Spleen (tissue), 11 donors: ENCODE measurements at regions not wholly inside any gene's neighbourhood (a gene's known extent, or its start where the extent isn't known, plus 50 kb on each side); places are given as distances from the start of the nearest gene placed in this dataset.
A peak's percentile ranks its signal among the peaks of the same experiment; 100 is the strongest.

ENCODE experiments used
- DNase-seq: peaks from one replicate; pipeline ENCODE4 v3.0.0-alpha.2; 2020
- H3K27ac ChIP-seq, 8 donors: fragments of 200-600 bp; sonication (generic) in 7 of 8; 1 replicate in 4 of 8; 2 replicates in 4 of 8; pipeline versions ENCODE4 v1.5.0 to v1.8.0; 2016 to 2021; ENCODE audit warnings: inconsistent platforms in 4 of 8, mild to moderate bottlenecking in 4 of 8, moderate library complexity in 1 of 8
- H3K27me3 ChIP-seq, 7 donors: fragments of 200-600 bp; sonication (generic) in 6 of 7; replicated peaks in 1 of 7; 1 replicate in 4 of 7; 2 replicates in 3 of 7; pipeline versions ENCODE4 v1.5.0 to v1.8.0; 2016 to 2021; ENCODE audit warnings: inconsistent platforms in 3 of 7, mild to moderate bottlenecking in 1 of 7
- H3K36me3 ChIP-seq, 6 donors: fragments of 200-600 bp; sonication (generic) in 5 of 6; 1 replicate in 4 of 6; 2 replicates in 2 of 6; pipeline versions ENCODE4 v1.5.0 to v1.8.0; 2016 to 2021; ENCODE audit warnings: inconsistent platforms in 2 of 6
- H3K4me1 ChIP-seq, 6 donors: fragments of 200-600 bp; sonication (generic) in 5 of 6; 1 replicate in 3 of 6; 2 replicates in 3 of 6; pipeline versions ENCODE4 v1.5.0 to v1.8.0; 2016 to 2021; ENCODE audit warnings: inconsistent platforms in 3 of 6
- H3K4me3 ChIP-seq, 8 donors: fragments of 200-600 bp; sonication (generic) in 7 of 8; 1 replicate in 4 of 8; 2 replicates in 4 of 8; pipeline versions ENCODE4 v1.5.0 to v1.8.0; 2016 to 2021; ENCODE audit warnings: inconsistent platforms in 4 of 8, mild to moderate bottlenecking in 4 of 8, moderate library complexity in 2 of 8
- H3K9me3 ChIP-seq, 8 donors: fragments of 200-600 bp; sonication (generic) in 7 of 8; 1 replicate in 4 of 8; 2 replicates in 4 of 8; pipeline versions ENCODE4 v1.5.0 to v1.8.0; 2016 to 2021; ENCODE audit warnings: inconsistent platforms in 4 of 8
- POLR2A ChIP-seq, 3 donors: fragments of 450-650 bp; IDR thresholded peaks; one replicate each; pipeline ENCODE4 v1.5.1; 2017; ENCODE audit warnings: antibody characterized with exemption in 3 of 3, mild to moderate bottlenecking in 1 of 3
- POLR2AphosphoS5 ChIP-seq, 3 donors: sonication (generic); formaldehyde crosslinking; IDR thresholded peaks; one replicate each; pipeline ENCODE4 v1.5.1; 2017; ENCODE audit warnings: antibody characterized with exemption in 3 of 3
- WGBS, 5 donors: extraction: QIAGEN DNeasy Blood & Tissue Kit in 3 of 5; methylation state at CpG; one replicate each; pipeline versions ENCODE4 v1.1.5 to v1.1.7; 2013 to 2018; 5-methylcytosine and 5-hydroxymethylcytosine counted together
- intact Hi-C: fragments of 100-400 bp; cut with DNase I; formaldehyde crosslinking; loops from one replicate; pipeline ENCODE4 v1.15.0; 2023; ENCODE audit warnings: low total_unique reads
- TF ChIP-seq, protein P1 (sequence below), 11 experiments: fragments of 200-600 bp in 7 of 11; fragments of 450-650 bp in 4 of 11; sonication (generic) in 4 of 11; IDR thresholded peaks in 8 of 11; conservative IDR thresholded peaks in 3 of 11; 1 replicate in 7 of 11; 2 replicates in 4 of 11; pipeline versions ENCODE4 v1.4.0 to v1.8.0; 2016 to 2021; ENCODE audit warnings: antibody characterized with exemption in 11 of 11, inconsistent platforms in 4 of 11, mild to moderate bottlenecking in 1 of 11
- donor health status: healthy with polysubstance abuse.
- donor health status: DM: no; HTN: no; CAD: no; lungs with moderate emphysema.
- donor health status: DM: no; HTN: no; CAD: no.
- donor health status: Bipolar disorder and iron deficiency.
- donor health status: healthy.
- donor health status: DM: no; HTN: no; CAD: no.
- donor health status: DM: yes; HTN: yes; CAD: no.

DNA sequence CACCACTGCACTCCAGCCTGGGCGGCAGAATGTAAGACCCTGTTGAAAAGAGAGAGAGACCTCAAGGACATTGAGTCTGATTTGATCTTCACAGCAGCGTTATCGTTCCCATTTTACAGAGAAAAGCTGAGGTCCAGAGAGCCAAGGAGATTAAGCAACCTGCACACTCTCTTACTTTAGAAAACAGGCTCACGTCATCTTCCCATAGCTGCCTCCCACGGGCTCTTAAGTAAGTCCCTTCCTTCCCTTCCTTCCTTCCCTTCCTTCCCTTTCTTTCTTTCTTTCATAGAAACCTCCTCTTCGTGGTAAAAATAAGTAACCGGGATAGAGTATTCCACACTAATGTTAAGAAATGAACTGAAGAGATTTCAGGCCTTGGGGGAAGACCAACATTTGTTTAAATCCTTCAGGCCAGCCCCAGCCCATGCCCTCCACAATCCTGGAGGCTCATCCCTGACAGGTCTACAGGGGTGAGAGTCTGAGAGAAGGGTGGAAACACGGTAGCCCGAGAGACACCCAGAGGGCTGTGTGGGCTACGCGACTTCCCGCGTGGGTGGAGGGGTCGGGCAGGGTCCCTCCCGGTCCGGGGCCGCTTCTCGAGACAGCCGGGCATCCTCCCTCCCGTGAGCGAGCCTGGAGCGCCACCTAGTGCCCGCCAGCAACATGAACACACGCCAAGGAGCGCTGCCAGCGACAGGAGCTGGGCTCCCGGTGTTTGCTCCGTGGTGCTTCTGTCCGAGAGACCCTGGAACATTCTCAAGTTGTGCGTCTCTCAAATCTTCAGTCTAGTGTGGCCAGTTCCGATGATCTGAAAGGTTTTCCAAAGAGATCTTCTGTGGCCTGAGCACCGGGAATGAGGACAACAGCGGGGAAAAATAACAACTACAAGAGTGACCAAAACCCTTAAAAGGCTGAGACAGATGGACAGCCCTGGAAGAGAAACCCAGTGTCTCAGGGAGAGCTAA lies 160.3 kb downstream of the INO80D start:
- peaks cover 0 to 30% (median 17%) of the 10 kb centered on the region in 6 donors for H3K4me1 ChIP-seq
- peaks cover 0 to 49% (median 5%) of the 10 kb centered on the region in 7 donors for H3K27me3 ChIP-seq
- intact Hi-C loops: loop anchor here (10.0 kb wide), 1 partner anchor 151 kb away; no protein-coding TSS in a partner anchor
- peak; percentile 94 for DNase-seq
- peak in 2 of 3 donors; percentile 26 to 52 for TF ChIP-seq POLR2AphosphoS5 (IDR thresholded peaks at IDR 0.05)
- TF ChIP-seq, protein P1, sequence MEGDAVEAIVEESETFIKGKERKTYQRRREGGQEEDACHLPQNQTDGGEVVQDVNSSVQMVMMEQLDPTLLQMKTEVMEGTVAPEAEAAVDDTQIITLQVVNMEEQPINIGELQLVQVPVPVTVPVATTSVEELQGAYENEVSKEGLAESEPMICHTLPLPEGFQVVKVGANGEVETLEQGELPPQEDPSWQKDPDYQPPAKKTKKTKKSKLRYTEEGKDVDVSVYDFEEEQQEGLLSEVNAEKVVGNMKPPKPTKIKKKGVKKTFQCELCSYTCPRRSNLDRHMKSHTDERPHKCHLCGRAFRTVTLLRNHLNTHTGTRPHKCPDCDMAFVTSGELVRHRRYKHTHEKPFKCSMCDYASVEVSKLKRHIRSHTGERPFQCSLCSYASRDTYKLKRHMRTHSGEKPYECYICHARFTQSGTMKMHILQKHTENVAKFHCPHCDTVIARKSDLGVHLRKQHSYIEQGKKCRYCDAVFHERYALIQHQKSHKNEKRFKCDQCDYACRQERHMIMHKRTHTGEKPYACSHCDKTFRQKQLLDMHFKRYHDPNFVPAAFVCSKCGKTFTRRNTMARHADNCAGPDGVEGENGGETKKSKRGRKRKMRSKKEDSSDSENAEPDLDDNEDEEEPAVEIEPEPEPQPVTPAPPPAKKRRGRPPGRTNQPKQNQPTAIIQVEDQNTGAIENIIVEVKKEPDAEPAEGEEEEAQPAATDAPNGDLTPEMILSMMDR (IDR thresholded peaks at IDR 0.05 in 8 of 11, conservative IDR thresholded peaks at IDR 0.05 in 3 of 11): peak; percentile 46 to 93 (median 87)
- no peak for TF ChIP-seq POLR2A (IDR thresholded peaks at IDR 0.05)
- no peaks in the 10 kb centered on the region for H3K36me3 ChIP-seq
- no peaks in the 10 kb centered on the region for H3K9me3 ChIP-seq
- 9 to 11% (median 9%) methylated on average over 31 to 33 of the region's 33 CpGs for WGBS, 5 donors
- H3K4me3 ChIP-seq: peak overlapping the region in 4 of 8 donors; percentile 9 to 52 (median 18)
- H3K27ac ChIP-seq: peak overlapping the region in 1 of 8 donors; percentile 17

DNA sequence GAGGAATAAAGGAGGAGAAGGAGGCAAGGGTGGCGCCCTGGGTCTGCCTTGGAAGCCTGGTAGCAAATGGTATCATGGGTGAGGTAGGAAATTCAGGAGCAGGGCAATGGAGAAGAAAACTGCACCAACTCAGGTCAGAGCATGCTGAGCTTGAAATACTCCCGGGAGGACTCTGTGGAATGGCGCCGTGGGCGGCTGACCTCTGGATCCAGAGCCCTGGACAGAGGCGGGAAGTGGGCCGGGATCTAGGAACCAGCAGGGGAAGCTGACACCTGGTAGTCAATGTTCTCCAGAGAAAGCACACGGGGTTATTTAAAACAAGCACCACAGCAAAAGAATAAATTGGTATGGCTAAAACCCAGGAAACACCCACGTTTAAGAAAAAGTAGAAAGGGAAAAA lies 161.3 kb downstream of the INO80D start:
- peaks cover 0 to 49% (median 5%) of the 10 kb centered on the region in 7 donors for H3K27me3 ChIP-seq
- DNase-seq: no peak
- no peak for TF ChIP-seq POLR2AphosphoS5 (IDR thresholded peaks at IDR 0.05)
- no peak for TF ChIP-seq POLR2A (IDR thresholded peaks at IDR 0.05)
- TF ChIP-seq, protein P1 (IDR thresholded peaks at IDR 0.05 in 8 of 11, conservative IDR thresholded peaks at IDR 0.05 in 3 of 11): no peak
- no peak overlapping the region for H3K27ac ChIP-seq
- no peaks in the 10 kb centered on the region for H3K36me3 ChIP-seq
- no peak overlapping the region for H3K4me3 ChIP-seq
- intact Hi-C loops: loop anchor here (10.0 kb wide), 1 partner anchor 150 kb away; no protein-coding TSS in a partner anchor
- peaks cover 0 to 24% (median 12%) of the 10 kb centered on the region in 6 donors for H3K4me1 ChIP-seq
- WGBS, 5 donors: 81 to 88% (median 85%) methylated on average over 9 of the region's 9 CpGs
- H3K9me3 ChIP-seq: no peaks in the 10 kb centered on the region

DNA sequence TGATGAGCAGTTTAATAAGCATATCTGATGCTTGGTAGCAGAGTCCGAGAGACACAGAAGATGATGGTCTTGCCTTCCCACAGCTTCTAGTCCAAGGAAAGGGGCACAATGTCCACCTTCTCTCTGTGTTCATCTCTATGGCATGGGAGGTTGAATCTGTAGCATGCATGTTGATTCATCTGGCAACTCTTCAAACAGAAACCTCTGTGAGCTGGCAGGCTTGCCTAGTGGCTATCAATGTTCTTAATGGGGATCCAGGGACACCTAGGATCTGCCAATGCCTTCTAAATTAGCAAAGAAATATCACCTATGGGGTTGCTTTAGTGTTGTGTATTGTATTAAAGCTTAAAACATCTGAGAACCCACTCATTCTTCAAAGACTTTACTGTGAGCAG lies 170.8 kb downstream of the INO80D start:
- no peaks in the 10 kb centered on the region for H3K9me3 ChIP-seq
- intact Hi-C loops: no loop called here
- no peaks in the 10 kb centered on the region for H3K36me3 ChIP-seq
- no peak overlapping the region for H3K27ac ChIP-seq
- DNase-seq: no peak
- WGBS, 5 donors: 71 to 93% (median 85%) methylated on average over 1 of the region's 1 CpG
- H3K27me3 ChIP-seq: peaks cover 0 to 20% (median 0%) of the 10 kb centered on the region in 7 donors
- no peaks in the 10 kb centered on the region for H3K4me1 ChIP-seq
- no peak for TF ChIP-seq POLR2A (IDR thresholded peaks at IDR 0.05)
- TF ChIP-seq POLR2AphosphoS5 (IDR thresholded peaks at IDR 0.05): no peak
- H3K4me3 ChIP-seq: no peak overlapping the region

DNA sequence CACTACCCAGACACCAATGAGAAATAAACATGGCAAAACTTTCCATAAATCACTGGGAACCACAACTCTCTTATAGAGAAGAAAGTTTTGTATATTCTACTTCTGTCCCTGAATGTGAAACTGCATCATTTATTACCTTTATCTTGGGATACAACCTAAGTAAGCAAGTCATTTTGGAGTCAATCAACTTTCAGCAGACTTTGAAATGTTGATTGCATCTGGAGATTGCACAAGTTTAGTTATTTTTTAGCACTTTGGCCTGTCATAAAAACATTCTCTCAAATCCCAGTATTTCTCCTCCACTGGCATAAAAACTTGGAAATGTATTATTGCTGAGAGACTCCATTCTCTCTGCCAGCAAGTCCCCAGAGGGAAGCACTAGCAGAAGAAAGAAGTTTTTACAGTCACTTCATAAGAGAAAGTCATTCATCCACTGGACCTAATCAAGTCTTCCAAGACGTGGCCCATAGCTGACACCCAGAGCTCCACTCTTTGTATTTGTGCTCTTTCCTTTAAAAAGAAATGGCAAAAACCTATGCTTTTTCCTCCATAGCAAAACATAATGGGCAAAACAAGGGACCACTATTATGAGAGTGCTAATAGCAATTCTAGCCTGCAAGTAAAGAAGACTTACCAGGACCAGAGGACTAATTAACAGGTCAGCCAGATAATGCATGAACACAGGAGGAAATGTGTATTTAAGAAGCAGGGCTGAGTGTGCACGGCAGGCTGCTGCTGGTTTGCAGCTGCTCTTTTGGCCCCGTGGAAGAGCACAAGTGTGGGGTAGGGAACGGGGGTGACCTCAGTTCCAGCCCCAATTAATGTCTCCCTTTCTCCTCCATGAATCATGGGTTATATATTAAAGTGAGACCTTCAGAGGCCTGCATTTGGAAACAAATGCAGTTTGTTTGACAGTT lies 171.5 kb downstream of the INO80D start:
- H3K9me3 ChIP-seq: no peaks in the 10 kb centered on the region
- intact Hi-C loops: no loop called here
- H3K27me3 ChIP-seq: peaks cover 0 to 27% (median 0%) of the 10 kb centered on the region in 7 donors
- H3K4me3 ChIP-seq: no peak overlapping the region
- WGBS, 5 donors: 60 to 80% (median 69%) methylated on average over 4 of the region's 4 CpGs
- H3K27ac ChIP-seq: no peak overlapping the region
- DNase-seq: no peak
- TF ChIP-seq POLR2A (IDR thresholded peaks at IDR 0.05): no peak
- TF ChIP-seq, protein P1 (IDR thresholded peaks at IDR 0.05 in 8 of 11, conservative IDR thresholded peaks at IDR 0.05 in 3 of 11): no peak
- no peak for TF ChIP-seq POLR2AphosphoS5 (IDR thresholded peaks at IDR 0.05)
- no peaks in the 10 kb centered on the region for H3K36me3 ChIP-seq
- no peaks in the 10 kb centered on the region for H3K4me1 ChIP-seq
